Fibroblast of lung (primary cell): ENCODE measurements at regions not wholly inside any gene's neighbourhood (a gene's known extent, or its start where the extent isn't known, plus 50 kb on each side); places are given as distances from the start of the nearest gene placed in this dataset.
A peak's percentile ranks its signal among the peaks of the same experiment; 100 is the strongest.
"Not testable (repeated sequence)": the region's sequence is repeated elsewhere in the genome, so short reads cannot be mapped to it uniquely, and the experiment has no call there.

Experiments
- DNase-seq, 2 donors: peaks; one replicate each; pipeline versions ENCODE4 v3.0.0 to v3.0.0-alpha.2; 2010; ENCODE audit warnings: low read depth in 2 of 2
- H2AFZ ChIP-seq: 2 replicates; pipeline ENCODE4 v1.5.1; 2012; ENCODE audit warnings: low read length, control low read depth, inconsistent platforms
- H3K27ac ChIP-seq: 2 replicates; pipeline ENCODE4 v1.5.1; 2011; ENCODE audit warnings: low read length, control low read depth; ENCODE audit not compliant: insufficient read depth
- H3K27me3 ChIP-seq: 2 replicates; pipeline ENCODE4 v1.5.1; 2011; ENCODE audit warnings: mild to moderate bottlenecking, low read length; ENCODE audit not compliant: control insufficient read depth, insufficient read depth
- H3K36me3 ChIP-seq: 2 replicates; pipeline ENCODE4 v1.5.1; 2011; ENCODE audit warnings: low read length; ENCODE audit not compliant: control insufficient read depth, insufficient read depth
- H3K4me1 ChIP-seq: 2 replicates; pipeline ENCODE4 v1.5.1; 2011; ENCODE audit warnings: low read length; ENCODE audit not compliant: control insufficient read depth, insufficient read depth; ENCODE audit errors: extremely low read depth
- H3K4me2 ChIP-seq: 2 replicates; pipeline ENCODE4 v1.5.1; 2011; ENCODE audit warnings: low read length, control low read depth; ENCODE audit not compliant: insufficient read depth; ENCODE audit errors: extremely low read depth
- H3K4me3 ChIP-seq, 4 experiments: fragments of 200-600 bp in 1 of 4; sonication (generic) in 1 of 4; replicated peaks in 1 of 4; 2 replicates each; pipeline ENCODE4 v1.5.1; 2011 to 2016; ENCODE audit warnings: low read length in 4 of 4, low read depth in 3 of 4, mild to moderate bottlenecking in 3 of 4, control low read depth in 2 of 4, inconsistent platforms in 1 of 4, mixed read lengths in 1 of 4; ENCODE audit not compliant: insufficient read depth in 1 of 4; ENCODE audit errors: control extremely low read depth in 1 of 4
- H3K79me2 ChIP-seq: 2 replicates; pipeline ENCODE4 v1.5.1; 2012; ENCODE audit warnings: mild to moderate bottlenecking, low read length, inconsistent platforms; ENCODE audit not compliant: control insufficient read depth, insufficient read depth
- H3K9ac ChIP-seq: 2 replicates; pipeline ENCODE4 v1.5.1; 2011; ENCODE audit warnings: mild to moderate bottlenecking, low read length, control low read depth; ENCODE audit not compliant: insufficient read depth
- H3K9me3 ChIP-seq: 2 replicates; pipeline ENCODE4 v1.5.1; 2012; ENCODE audit warnings: low read depth, low read length; ENCODE audit not compliant: control insufficient read depth, insufficient read depth
- H4K20me1 ChIP-seq: 2 replicates; pipeline ENCODE4 v1.5.1; 2011; ENCODE audit warnings: low read length; ENCODE audit not compliant: control insufficient read depth, insufficient read depth; ENCODE audit errors: extremely low read depth
- CTCF ChIP-seq, 2 donors: IDR thresholded peaks in 1 of 2; conservative IDR thresholded peaks in 1 of 2; 1 replicate in 1 of 2; 2 replicates in 1 of 2; pipeline ENCODE4 v1.5.1; 2011 to 2012; ENCODE audit warnings: low read length in 2 of 2, control low read depth in 1 of 2, inconsistent platforms in 1 of 2, low read depth in 1 of 2, mild to moderate bottlenecking in 1 of 2
- EZH2 ChIP-seq: IDR thresholded peaks from 2 replicates; pipeline ENCODE4 v1.5.1; 2012; ENCODE audit warnings: low read length, control low read depth, mild to moderate bottlenecking; ENCODE audit errors: missing control alignments

- Histone ChIP-seq H3K4me3 (no peak overlapping the region), H3K4me2 (no peak overlapping the region), H3K4me1 (no peaks in the 10 kb centered on the region), H3K9ac (no peak overlapping the region), H3K79me2 (no peaks in the 10 kb centered on the region), H3K36me3 (no peaks in the 10 kb centered on the region), H3K27ac (no peak overlapping the region), H3K27me3 (no peaks in the 10 kb centered on the region), H4K20me1 (no peaks in the 10 kb centered on the region), H3K9me3 (no peaks in the 10 kb centered on the region), H2AFZ (no peak overlapping the region)
- TF ChIP-seq EZH2 (no peak), CTCF (conservative IDR thresholded peaks at IDR 0.05 in 1 of 2, IDR thresholded peaks at IDR 0.05 in 1 of 2; ENCODE audit: low read depth in 1 of 2, low read length in 2 of 2) (no peak)
- DNase-seq = no peak
Observed at GRCh38 chr7:115319541-115319940, 397.6 kb downstream of the MDFIC start.

GRCh38 chr7:115310316-115310715 is 388.4 kb downstream of the MDFIC start:
- not testable (repeated sequence) for H3K36me3 ChIP-seq, H3K4me2 ChIP-seq, H3K9ac ChIP-seq, H4K20me1 ChIP-seq, H3K79me2 ChIP-seq, DNase-seq, H3K4me1 ChIP-seq, H3K27me3 ChIP-seq, H3K9me3 ChIP-seq, H2AFZ ChIP-seq, H3K27ac ChIP-seq, H3K4me3 ChIP-seq

- Histone ChIP-seq H3K27me3 (no peaks in the 10 kb centered on the region), H3K27ac (no peak overlapping the region), H3K4me1 (no peaks in the 10 kb centered on the region), H3K4me2 (no peak overlapping the region), H3K9me3 (no peaks in the 10 kb centered on the region), H4K20me1 (no peaks in the 10 kb centered on the region), H3K4me3 (no peak overlapping the region), H2AFZ (no peak overlapping the region), H3K79me2 (no peaks in the 10 kb centered on the region), H3K9ac (no peak overlapping the region), H3K36me3 (no peaks in the 10 kb centered on the region)
- no peak for TF ChIP-seq EZH2
- DNase-seq = no peak
Observed at GRCh38 chr7:115306586-115306985, 384.7 kb downstream of the MDFIC start.

GRCh38 chr7:115300231-115300870 is 378.5 kb downstream of the MDFIC start:
- peak; percentile 21 to 70 for DNase-seq
- no peak overlapping the region for H3K4me3 ChIP-seq
- no peak overlapping the region for H2AFZ ChIP-seq
- no peaks in the 10 kb centered on the region for H3K9me3 ChIP-seq
- H3K4me2 ChIP-seq = no peak overlapping the region
- no peaks in the 10 kb centered on the region for H3K4me1 ChIP-seq
- H4K20me1 ChIP-seq = no peaks in the 10 kb centered on the region
- H3K36me3 ChIP-seq = no peaks in the 10 kb centered on the region
- TF ChIP-seq EZH2 = no peak
- no peak for TF ChIP-seq CTCF (conservative IDR thresholded peaks at IDR 0.05 in 1 of 2, IDR thresholded peaks at IDR 0.05 in 1 of 2; ENCODE audit: low read depth in 1 of 2, low read length in 2 of 2)
- no peaks in the 10 kb centered on the region for H3K27me3 ChIP-seq
- no peak overlapping the region for H3K27ac ChIP-seq
- no peaks in the 10 kb centered on the region for H3K79me2 ChIP-seq
- H3K9ac ChIP-seq = no peak overlapping the region
